Stomach (tissue), 4 donors: ENCODE measurements at regions not wholly inside any gene's neighbourhood (a gene's known extent, or its start where the extent isn't known, plus 50 kb on each side); places are given as distances from the start of the nearest gene placed in this dataset.

Experiments used
- EP300 ChIP-seq: sonication (generic); formaldehyde crosslinking; IDR thresholded peaks from one replicate; pipeline ENCODE4 v1.6.1; 2017; ENCODE audit warnings: antibody characterized with exemption
- POLR2A ChIP-seq, 4 donors: fragments of 450-650 bp; IDR thresholded peaks; one replicate each; pipeline ENCODE4 v1.6.1; 2016; ENCODE audit warnings: antibody characterized with exemption in 4 of 4, control low read depth in 2 of 4, mild to moderate bottlenecking in 1 of 4, moderate library complexity in 1 of 4
- POLR2AphosphoS5 ChIP-seq, 3 donors: sonication (generic); formaldehyde crosslinking; IDR thresholded peaks; one replicate each; pipeline ENCODE4 v1.6.1; 2016; ENCODE audit warnings: antibody characterized with exemption in 3 of 3
- TF ChIP-seq, protein P1 (sequence below), 7 experiments: fragments of 450-650 bp in 4 of 7; fragments of 200-600 bp in 3 of 7; sonication (generic) in 3 of 7; IDR thresholded peaks; one replicate each; pipeline ENCODE4 v1.5.1; 2016 to 2019; ENCODE audit warnings: antibody characterized with exemption in 7 of 7, control low read depth in 2 of 7, mild to moderate bottlenecking in 1 of 7

DNA sequence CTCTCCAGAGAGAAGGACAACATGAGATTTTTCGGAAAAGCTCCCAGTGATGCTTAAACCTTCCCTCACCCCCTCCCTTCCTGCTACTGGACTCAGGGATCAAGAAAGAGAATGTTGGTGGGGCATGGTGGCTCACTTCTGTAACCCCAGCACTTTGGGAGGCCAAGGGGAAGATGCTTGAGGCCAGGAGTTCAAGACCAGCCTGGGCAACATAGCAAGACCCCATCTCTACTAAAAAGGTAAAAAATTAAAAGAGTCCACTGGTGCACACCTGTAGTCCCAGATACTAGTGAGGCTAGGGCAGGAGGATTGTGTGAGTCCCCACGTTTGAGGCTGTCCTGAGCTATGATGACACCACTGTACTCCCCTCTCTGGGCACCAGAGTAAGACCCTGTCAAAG lies 162.9 kb upstream of the RAB4A start:
- no peak for TF ChIP-seq POLR2A (IDR thresholded peaks at IDR 0.05)
- TF ChIP-seq, protein P1, sequence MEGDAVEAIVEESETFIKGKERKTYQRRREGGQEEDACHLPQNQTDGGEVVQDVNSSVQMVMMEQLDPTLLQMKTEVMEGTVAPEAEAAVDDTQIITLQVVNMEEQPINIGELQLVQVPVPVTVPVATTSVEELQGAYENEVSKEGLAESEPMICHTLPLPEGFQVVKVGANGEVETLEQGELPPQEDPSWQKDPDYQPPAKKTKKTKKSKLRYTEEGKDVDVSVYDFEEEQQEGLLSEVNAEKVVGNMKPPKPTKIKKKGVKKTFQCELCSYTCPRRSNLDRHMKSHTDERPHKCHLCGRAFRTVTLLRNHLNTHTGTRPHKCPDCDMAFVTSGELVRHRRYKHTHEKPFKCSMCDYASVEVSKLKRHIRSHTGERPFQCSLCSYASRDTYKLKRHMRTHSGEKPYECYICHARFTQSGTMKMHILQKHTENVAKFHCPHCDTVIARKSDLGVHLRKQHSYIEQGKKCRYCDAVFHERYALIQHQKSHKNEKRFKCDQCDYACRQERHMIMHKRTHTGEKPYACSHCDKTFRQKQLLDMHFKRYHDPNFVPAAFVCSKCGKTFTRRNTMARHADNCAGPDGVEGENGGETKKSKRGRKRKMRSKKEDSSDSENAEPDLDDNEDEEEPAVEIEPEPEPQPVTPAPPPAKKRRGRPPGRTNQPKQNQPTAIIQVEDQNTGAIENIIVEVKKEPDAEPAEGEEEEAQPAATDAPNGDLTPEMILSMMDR (IDR thresholded peaks at IDR 0.05), result no peak
- no peak for TF ChIP-seq POLR2AphosphoS5 (IDR thresholded peaks at IDR 0.05)
- TF ChIP-seq EP300, result no peak
